DMS114 treated with DMSO at 0.1 percent for 48 hours (cell line): ENCODE measurements at regions not wholly inside any gene's neighbourhood (a gene's known extent, or its start where the extent isn't known, plus 50 kb on each side); places are given as distances from the start of the nearest gene placed in this dataset.
"Not testable (repeated sequence)": the region's sequence is repeated elsewhere in the genome, so short reads cannot be mapped to it uniquely, and the experiment has no call there.

Experiments used
- DNase-seq: peaks from one replicate; lab custom pipeline; 2025; ENCODE audit not compliant: unreplicated experiment; lab: John Stamatoyannopoulos, UW

- DNase-seq, result not testable (repeated sequence)
These were observed 373.6 kb upstream of the NPAP1 start for GRCh38 chr15:24301999-24302398.

GRCh38 chr15:24304747-24305146 is 370.8 kb upstream of the NPAP1 start:
- not testable (repeated sequence) for DNase-seq

- DNase-seq, result not testable (repeated sequence)
These were observed 369.9 kb upstream of the NPAP1 start for GRCh38 chr15:24305643-24306042.

- DNase-seq, result not testable (repeated sequence)
These were observed 365.9 kb upstream of the NPAP1 start for GRCh38 chr15:24309700-24310099.

GRCh38 chr15:24311692-24312091 is 363.9 kb upstream of the NPAP1 start:
- DNase-seq, result not testable (repeated sequence)

- DNase-seq, result not testable (repeated sequence)
These were observed 359.2 kb upstream of the NPAP1 start for GRCh38 chr15:24316326-24316725.

GRCh38 chr15:24318981-24319380 is 356.6 kb upstream of the NPAP1 start:
- DNase-seq, result no peak

GRCh38 chr15:24324096-24324495 is 351.5 kb upstream of the NPAP1 start:
- not testable (repeated sequence) for DNase-seq

- DNase-seq, result not testable (repeated sequence)
These were observed 349.1 kb upstream of the NPAP1 start for GRCh38 chr15:24326513-24326912.

- not testable (repeated sequence) for DNase-seq
These were observed 343.6 kb upstream of the NPAP1 start for GRCh38 chr15:24331964-24332363.

- not testable (repeated sequence) for DNase-seq
These were observed 333.7 kb upstream of the NPAP1 start for GRCh38 chr15:24341876-24342275.

GRCh38 chr15:24352777-24353176 is 322.8 kb upstream of the NPAP1 start:
- not testable (repeated sequence) for DNase-seq

GRCh38 chr15:24381103-24381502 is 294.5 kb upstream of the NPAP1 start:
- not testable (repeated sequence) for DNase-seq

- DNase-seq, result not testable (repeated sequence)
These were observed 290.3 kb upstream of the NPAP1 start for GRCh38 chr15:24385258-24385657.

- no peak for DNase-seq
These were observed 281.3 kb upstream of the NPAP1 start for GRCh38 chr15:24394303-24394702.

GRCh38 chr15:24412649-24413048 is 262.9 kb upstream of the NPAP1 start:
- not testable (repeated sequence) for DNase-seq

GRCh38 chr15:24426286-24427054 is 249.1 kb upstream of the NPAP1 start:
- not testable (repeated sequence) for DNase-seq

GRCh38 chr15:24427055-24427400 is 248.5 kb upstream of the NPAP1 start:
- DNase-seq, result not testable (repeated sequence)

GRCh38 chr15:24435075-24435820 is 240.3 kb upstream of the NPAP1 start:
- DNase-seq, result not testable (repeated sequence)

- DNase-seq, result not testable (repeated sequence)
These were observed 238.3 kb upstream of the NPAP1 start for GRCh38 chr15:24437270-24437669.

- DNase-seq, result not testable (repeated sequence)
These were observed 237.8 kb upstream of the NPAP1 start for GRCh38 chr15:24437735-24438134.
